H1 (cell line): ENCODE measurements at regions not wholly inside any gene's neighbourhood (a gene's known extent, or its start where the extent isn't known, plus 50 kb on each side); places are given as distances from the start of the nearest gene placed in this dataset.

Source experiments
- KDM4A ChIP-seq: IDR thresholded peaks from one replicate; pipeline ENCODE4 v1.7.1; 2012; ENCODE audit warnings: low read depth, mild to moderate bottlenecking, moderate library complexity, low read length, inconsistent platforms; ENCODE audit not compliant: severe bottlenecking
- RAD21 ChIP-seq, 2 experiments: IDR thresholded peaks in 1 of 2; conservative IDR thresholded peaks in 1 of 2; 2 replicates each; pipeline ENCODE4 v1.6.1; 2011; ENCODE audit warnings: low read depth in 2 of 2, low read length in 2 of 2, improper control_type of control experiment in 1 of 2, inconsistent platforms in 1 of 2, mild to moderate bottlenecking in 1 of 2, moderate library complexity in 1 of 2
- SP1 ChIP-seq: IDR thresholded peaks from 2 replicates; pipeline ENCODE4 v1.6.1; 2011; ENCODE audit warnings: low read depth, low read length
- TBP ChIP-seq: IDR thresholded peaks from 2 replicates; pipeline ENCODE4 v1.6.1; 2011; ENCODE audit warnings: low read depth, low read length, improper control_type of control experiment

GRCh38 chr7:3097734-3098133 is 54.1 kb upstream of the CARD11 start (continued):
- no peak for TF ChIP-seq TBP
- no peak for TF ChIP-seq SP1
- TF ChIP-seq KDM4A = no peak
- no peak for TF ChIP-seq RAD21 (IDR thresholded peaks at IDR 0.05 in 1 of 2, conservative IDR thresholded peaks at IDR 0.05 in 1 of 2; ENCODE audit: low read depth in 2 of 2, low read length in 2 of 2)
